GM12878 (cell line): ENCODE measurements at regions not wholly inside any gene's neighbourhood (a gene's known extent, or its start where the extent isn't known, plus 50 kb on each side); places are given as distances from the start of the nearest gene placed in this dataset.

Experiments used
- ATAC-seq: fragments of 200-7000 bp; cut with Tn5 transposase; 3 replicates; pipeline ENCODE4 v1.9.1; 2020; ENCODE audit warnings: mild to moderate bottlenecking, moderate library complexity
- BruUV-seq: library from RNA; stranded (reverse); fragments of 400-500 nt; replicated peaks from 2 replicates; lab custom pipeline; 2021; lab: Mats Ljungman, UMichigan
- CTCF ChIA-PET: fragments of 300-600 bp; sonication (Branson Sonifier 250); formaldehyde crosslinking; extraction: SDS; loops from one replicate; lab custom pipeline; 2021; ENCODE audit warnings: inconsistent platforms; lab: Yijun Ruan, JAX
- POLR2A ChIA-PET: fragments of 350-600 bp; formaldehyde crosslinking; extraction: SDS; loops from one replicate; lab custom pipeline; 2021; ENCODE audit warnings: inconsistent platforms; lab: Charles Lee
- RAD21 ChIA-PET: fragments of 300-600 bp; sonication (Branson Sonifier 250); formaldehyde crosslinking; loops from one replicate; lab custom pipeline; 2023; ENCODE audit warnings: antibody characterized with exemption; ENCODE audit not compliant: unreplicated experiment; lab: Charles Lee
- SMC1A ChIA-PET: fragments of 300-600 bp; sonication (Branson Sonifier 250); formaldehyde crosslinking; loops from one replicate; lab custom pipeline; 2023; ENCODE audit not compliant: unreplicated experiment, uncharacterized antibody; lab: Charles Lee
- DNase-seq: peaks from one replicate; pipeline ENCODE4 v3.0.0-alpha.2; 2011; ENCODE audit warnings: low read depth, low spot score
- FAIRE-seq: peaks from 3 replicates; lab custom pipeline; 2011; peaks lifted over from hg19 to GRCh38; lab: Jason Lieb, UNC
- H2AFZ ChIP-seq: 2 replicates; pipeline ENCODE4 v1.6.0; 2011; ENCODE audit warnings: low read depth, low read length, control low read depth; ENCODE audit not compliant: control insufficient read depth
- H3K27ac ChIP-seq: 2 replicates; pipeline ENCODE4 v1.5.1; 2011; ENCODE audit warnings: control low read depth; ENCODE audit not compliant: control insufficient read depth, insufficient read depth
- H3K27me3 ChIP-seq, 2 experiments: replicated peaks in 1 of 2; 2 replicates each; pipeline versions ENCODE4 v1.6.0 to v1.6.1; 2011; ENCODE audit warnings: low read length in 1 of 2; ENCODE audit not compliant: control insufficient read depth in 2 of 2, insufficient read depth in 2 of 2
- H3K36me3 ChIP-seq, 2 experiments: 2 replicates each; pipeline ENCODE4 v1.5.1; 2011; ENCODE audit warnings: low read length in 1 of 2; ENCODE audit not compliant: control insufficient read depth in 2 of 2, insufficient read depth in 2 of 2
- H3K4me1 ChIP-seq: 2 replicates; pipeline ENCODE4 v1.6.1; 2011; ENCODE audit warnings: mild to moderate bottlenecking, low read length, moderate library complexity, mixed read lengths; ENCODE audit not compliant: control insufficient read depth, insufficient read depth
- H3K4me2 ChIP-seq: 2 replicates; pipeline ENCODE4 v1.6.0; 2011; ENCODE audit warnings: control low read depth; ENCODE audit not compliant: control insufficient read depth, insufficient read depth
- H3K4me3 ChIP-seq: fragments of 200-600 bp; sonication (generic); 2 replicates; pipeline ENCODE4 v1.5.1; 2016
- H3K79me2 ChIP-seq: 2 replicates; pipeline ENCODE4 v1.6.0; 2011; ENCODE audit warnings: low read length; ENCODE audit not compliant: control insufficient read depth, insufficient read depth
- H3K9ac ChIP-seq: 2 replicates; pipeline ENCODE4 v1.8.0; 2011; ENCODE audit warnings: low read length, control low read depth, mixed read lengths; ENCODE audit not compliant: control insufficient read depth, insufficient read depth
- H3K9me3 ChIP-seq: replicated peaks from 3 replicates; pipeline ENCODE4 v1.5.1; 2011; ENCODE audit warnings: mild to moderate bottlenecking, low read length; ENCODE audit not compliant: control insufficient read depth, insufficient read depth
- H4K20me1 ChIP-seq: 2 replicates; pipeline ENCODE4 v1.6.0; 2011; ENCODE audit not compliant: control insufficient read depth, insufficient read depth
- BRCA1 ChIP-seq: IDR thresholded peaks from 2 replicates; pipeline ENCODE4 v1.6.1; 2011; ENCODE audit warnings: low read depth, low read length, improper control_type of control experiment
- CREB1 ChIP-seq: IDR thresholded peaks from 2 replicates; pipeline ENCODE4 v1.6.1; 2012; ENCODE audit warnings: low read depth, mild to moderate bottlenecking, inconsistent platforms
- GATAD2B ChIP-seq: fragments of 450-650 bp; conservative IDR thresholded peaks from 2 replicates; pipeline ENCODE4 v1.6.1; 2017; ENCODE audit warnings: low read depth, mild to moderate bottlenecking, moderate library complexity
- JUND ChIP-seq: IDR thresholded peaks from 2 replicates; pipeline ENCODE4 v1.6.1; 2012; ENCODE audit warnings: low read depth, mild to moderate bottlenecking, low read length, improper control_type of control experiment, moderate library complexity
- KAT2A ChIP-seq: conservative IDR thresholded peaks from 2 replicates; pipeline ENCODE4 v1.6.1; 2011; ENCODE audit warnings: low read depth, low read length; ENCODE audit not compliant: control insufficient read depth
- MYB ChIP-seq: fragments of 150-350 bp; IDR thresholded peaks from 2 replicates; pipeline ENCODE4 v1.6.1; 2014; ENCODE audit warnings: mild to moderate bottlenecking, low read depth, low read length, borderline replicate concordance
- MYC ChIP-seq: IDR thresholded peaks from 2 replicates; pipeline ENCODE4 v1.6.1; 2011; ENCODE audit warnings: mild to moderate bottlenecking, low read length, moderate library complexity, inconsistent platforms; ENCODE audit not compliant: insufficient read depth, insufficient replicate concordance, insufficient read length, severe bottlenecking
- NR2C1 ChIP-seq: fragments of 450-650 bp; IDR thresholded peaks from 2 replicates; pipeline ENCODE4 v1.6.1; 2017; ENCODE audit warnings: antibody characterized with exemption, mild to moderate bottlenecking, moderate library complexity
- NR2F1 ChIP-seq: fragments of 450-650 bp; conservative IDR thresholded peaks from 2 replicates; pipeline ENCODE4 v1.6.1; 2017; ENCODE audit warnings: mild to moderate bottlenecking
- RELA ChIP-seq: fragments of 450-650 bp; IDR thresholded peaks from 2 replicates; pipeline ENCODE4 v1.8.0; 2014; ENCODE audit warnings: borderline replicate concordance; ENCODE audit not compliant: partially characterized antibody
- USF2 ChIP-seq: IDR thresholded peaks from 2 replicates; pipeline ENCODE4 v1.6.1; 2011; ENCODE audit warnings: low read depth, low read length, improper control_type of control experiment, borderline replicate concordance
- ZNF24 ChIP-seq: fragments of 450-650 bp; IDR thresholded peaks from 2 replicates; pipeline ENCODE4 v1.6.1; 2017; ENCODE audit warnings: antibody characterized with exemption, mild to moderate bottlenecking
- ZNF687 ChIP-seq: fragments of 450-650 bp; IDR thresholded peaks from 2 replicates; pipeline ENCODE4 v1.6.1; 2017; ENCODE audit warnings: mild to moderate bottlenecking, moderate library complexity
- ZSCAN29 ChIP-seq: fragments of 450-650 bp; IDR thresholded peaks from 2 replicates; pipeline ENCODE4 v1.6.1; 2017; ENCODE audit warnings: mild to moderate bottlenecking, moderate library complexity
- WGBS: methylation state at CpG from one replicate; pipeline ENCODE4 v1.1.6; 2016; ENCODE audit warnings: low lambda C conversion rate; ENCODE audit not compliant: insufficient replicate concordance, insufficient coverage; ENCODE audit errors: missing lambda C conversion rate; 5-methylcytosine and 5-hydroxymethylcytosine counted together
- in situ Hi-C: fragments of 300-500 bp; cut with MboI; formaldehyde crosslinking; loops from 9 replicates; pipeline ENCODE4 v1.14.3; 2018; ENCODE audit warnings: mixed read lengths
- intact Hi-C: fragments of 100-400 bp; cut with micrococcal nuclease; formaldehyde crosslinking; loops from one replicate; pipeline ENCODE4 v1.14.2; 2022; ENCODE audit not compliant: unreplicated experiment

- POLR2A ChIA-PET: no interaction called here
- in situ Hi-C loops (no loop called here), intact Hi-C loops (no loop called here)
- Histone ChIP-seq H3K4me2 (no peak overlapping the region), H3K36me3 (no peaks in the 10 kb centered on the region), H3K4me1 (no peaks in the 10 kb centered on the region), H2AFZ (no peak overlapping the region), H3K27me3 (no peaks in the 10 kb centered on the region; a peak in 1 of 4 replicates), H4K20me1 (no peaks in the 10 kb centered on the region), H3K4me3 (no peak overlapping the region), H3K9me3 (no peaks in the 10 kb centered on the region), H3K79me2 (no peaks in the 10 kb centered on the region), H3K27ac (no peak overlapping the region), H3K9ac (no peak overlapping the region)
- FAIRE-seq: no peak
- RAD21 ChIA-PET: no interaction called here
- no TSS peak for BruUV-seq
- no peak for DNase-seq
- TF ChIP-seq KAT2A (no peak), RELA (no peak), NR2C1 (no peak), GATAD2B (no peak), ZSCAN29 (no peak), USF2 (no peak), NR2F1 (no peak), MYC (no peak), MYB (no peak), BRCA1 (no peak), JUND (no peak), ZNF24 (no peak), ZNF687 (no peak), CREB1 (no peak)
- no peak for ATAC-seq
- CTCF ChIA-PET: no interaction called here
- SMC1A ChIA-PET: interaction anchor here (0.7 kb wide), 1 partner anchor 47 kb away, joined by 3 read pairs; no protein-coding TSS in a partner anchor
- 34% methylated on average over 9 of the region's 9 CpGs for WGBS
These were observed 99.8 kb upstream of the RAB6C start for GRCh38 chr2:129879614-129880180.
